PC-3 (cell line): ENCODE measurements at regions not wholly inside any gene's neighbourhood (a gene's known extent, or its start where the extent isn't known, plus 50 kb on each side); places are given as distances from the start of the nearest gene placed in this dataset.

ENCODE experiments used
- ATAC-seq: fragments of 200-7000 bp; cut with Tn5 transposase; 2 replicates; pipeline ENCODE4 v1.9.1; 2020; ENCODE audit warnings: mild to moderate bottlenecking, moderate library complexity
- BruUV-seq: library from RNA; stranded (reverse); fragments of 400-500 nt; replicated peaks from 2 replicates; lab custom pipeline; 2021; lab: Mats Ljungman, UMichigan
- CTCF ChIA-PET: fragments of 300-600 bp; sonication (Branson Sonifier 250); formaldehyde crosslinking; loops from one replicate; lab custom pipeline; 2022; ENCODE audit warnings: antibody characterized with exemption; lab: Charles Lee
- POLR2A ChIA-PET: fragments of 300-600 bp; sonication (Branson Sonifier 250); formaldehyde crosslinking; loops from one replicate; lab custom pipeline; 2022; ENCODE audit warnings: antibody characterized with exemption; ENCODE audit not compliant: unreplicated experiment; lab: Charles Lee
- DNase-seq: peaks from one replicate; pipeline ENCODE4 v3.0.0-alpha.2; 2015
- H2AFZ ChIP-seq: fragments of 300-600 bp; sonication (generic); 2 replicates; pipeline ENCODE4 v1.6.0; 2016; ENCODE audit warnings: antibody characterized with exemption, low read length
- H3F3A ChIP-seq: fragments of 300-600 bp; sonication (generic); one replicate; pipeline ENCODE4 v1.6.0; 2017; ENCODE audit warnings: antibody characterized with exemption, low read length, control low read depth, mild to moderate bottlenecking; ENCODE audit not compliant: unreplicated experiment
- H3K27ac ChIP-seq: fragments of 300-600 bp; sonication (generic); 2 replicates; pipeline ENCODE4 v1.5.1; 2016; ENCODE audit warnings: mild to moderate bottlenecking, low read length
- H3K27me3 ChIP-seq: fragments of 300-600 bp; sonication (generic); 2 replicates; pipeline ENCODE4 v1.6.1; 2016; ENCODE audit warnings: low read length, mixed read lengths
- H3K36me3 ChIP-seq: fragments of 300-600 bp; sonication (generic); 2 replicates; pipeline ENCODE4 v1.6.1; 2016; ENCODE audit warnings: low read depth, mixed run types, low read length, mixed read lengths
- H3K4me1 ChIP-seq: fragments of 300-600 bp; sonication (generic); 2 replicates; pipeline ENCODE4 v1.5.1; 2016; ENCODE audit warnings: low read length; ENCODE audit not compliant: insufficient read depth
- H3K4me2 ChIP-seq: fragments of 300-600 bp; sonication (generic); 2 replicates; pipeline ENCODE4 v1.6.0; 2016; ENCODE audit warnings: low read length
- H3K4me3 ChIP-seq: fragments of 300-600 bp; sonication (generic); 2 replicates; pipeline ENCODE4 v1.5.1; 2016; ENCODE audit warnings: mild to moderate bottlenecking, low read length, mixed read lengths
- H3K79me2 ChIP-seq: fragments of 300-600 bp; sonication (generic); 2 replicates; pipeline ENCODE4 v1.6.1; 2017; ENCODE audit warnings: low read length, mixed read lengths
- H3K9ac ChIP-seq: fragments of 300-600 bp; sonication (generic); 2 replicates; pipeline ENCODE4 v1.6.0; 2016; ENCODE audit warnings: mild to moderate bottlenecking, low read length
- H3K9me2 ChIP-seq: fragments of 300-600 bp; sonication (generic); replicated peaks from 2 replicates; pipeline ENCODE4 v1.6.1; 2016; ENCODE audit warnings: mixed run types, low read length, mixed read lengths
- H3K9me3 ChIP-seq: fragments of 300-600 bp; sonication (generic); 2 replicates; pipeline ENCODE4 v1.6.1; 2016; ENCODE audit warnings: low read length, mixed read lengths
- H4K20me1 ChIP-seq: fragments of 300-600 bp; sonication (generic); 2 replicates; pipeline ENCODE4 v1.6.1; 2016; ENCODE audit warnings: low read length, mixed read lengths
- CTCF ChIP-seq: fragments of 300-600 bp; sonication (generic); conservative IDR thresholded peaks from 2 replicates; pipeline ENCODE4 v1.5.1; 2017; ENCODE audit warnings: antibody characterized with exemption, low read depth, mild to moderate bottlenecking, low read length
- EZH2 ChIP-seq: fragments of 300-600 bp; sonication (generic); IDR thresholded peaks from one replicate; pipeline ENCODE4 v1.6.1; 2017; ENCODE audit warnings: antibody characterized with exemption, mild to moderate bottlenecking, low read length; ENCODE audit not compliant: unreplicated experiment
- EZH2phosphoT487 ChIP-seq: fragments of 300-600 bp; sonication (generic); IDR thresholded peaks from 2 replicates; pipeline ENCODE4 v1.6.1; 2018; ENCODE audit warnings: mild to moderate bottlenecking, antibody characterized with exemption, low read length, borderline replicate concordance
- intact Hi-C: fragments of 100-400 bp; cut with micrococcal nuclease; formaldehyde crosslinking; loops from 2 replicates; pipeline ENCODE4 v1.9.0; 2023

GRCh38 chr5:96024683-96025475 is 63.2 kb upstream of the ELL2 start:
- H2AFZ ChIP-seq, result peak overlapping the region; percentile 42; the same call in 1 of the 2 replicates
- H3K9me2 ChIP-seq, result no peaks in the 10 kb centered on the region
- ATAC-seq (no peak), DNase-seq (peak; percentile 8)
- intact Hi-C loops, result loop anchor here (5.0 kb wide), 2 partner anchors 42 to 312 kb away; no protein-coding TSS in a partner anchor
- H3K36me3 ChIP-seq, result no peaks in the 10 kb centered on the region
- TF ChIP-seq CTCF, result no peak
- TF ChIP-seq EZH2, result no peak
- TF ChIP-seq EZH2phosphoT487, result no peak
- no peaks in the 10 kb centered on the region for H4K20me1 ChIP-seq
- no peaks in the 10 kb centered on the region for H3F3A ChIP-seq
- H3K9ac ChIP-seq, result no peak overlapping the region
- 0 out of 2 replicates have a peak overlapping the region, but pooled peaks have one; percentile 38 for H3K4me2 ChIP-seq
- no peaks in the 10 kb centered on the region for H3K79me2 ChIP-seq
- peaks cover 52% of the 10 kb centered on the region for H3K4me1 ChIP-seq
- ChIA-PET POLR2A (interaction anchor here (0.6 to 0.7 kb wide), 2 partner anchors 23 to 118 kb away, joined by 3 read pairs; no protein-coding TSS in a partner anchor), CTCF (no interaction called here)
- H3K27ac ChIP-seq, result peak overlapping the region; percentile 80; the same call in 1 of the 2 replicates
- no TSS peak for BruUV-seq
- H3K4me3 ChIP-seq, result no peak overlapping the region
- H3K9me3 ChIP-seq, result no peaks in the 10 kb centered on the region
- no peaks in the 10 kb centered on the region for H3K27me3 ChIP-seq

DNA sequence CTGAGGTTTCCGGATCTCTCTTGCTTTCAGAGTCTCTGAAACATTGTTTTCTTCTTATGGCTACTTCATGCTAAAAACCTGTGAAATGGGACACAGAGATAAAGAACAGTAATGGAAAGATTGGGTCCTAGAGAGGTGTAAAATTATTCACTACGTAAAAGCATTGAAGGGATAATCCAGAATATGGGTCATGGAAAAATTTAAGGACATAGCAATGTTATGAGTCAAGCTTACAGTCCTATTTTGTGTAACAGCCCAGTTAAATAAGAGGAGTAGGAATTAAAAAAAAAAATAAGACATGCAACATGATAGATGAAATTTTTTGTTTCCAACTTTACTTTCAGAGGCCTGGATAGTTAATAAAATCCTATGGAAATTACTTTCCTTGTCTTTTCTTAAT is 61.9 kb upstream of the ELL2 start:
- intact Hi-C loops, result no loop called here
- CTCF ChIA-PET, result no interaction called here

DNA sequence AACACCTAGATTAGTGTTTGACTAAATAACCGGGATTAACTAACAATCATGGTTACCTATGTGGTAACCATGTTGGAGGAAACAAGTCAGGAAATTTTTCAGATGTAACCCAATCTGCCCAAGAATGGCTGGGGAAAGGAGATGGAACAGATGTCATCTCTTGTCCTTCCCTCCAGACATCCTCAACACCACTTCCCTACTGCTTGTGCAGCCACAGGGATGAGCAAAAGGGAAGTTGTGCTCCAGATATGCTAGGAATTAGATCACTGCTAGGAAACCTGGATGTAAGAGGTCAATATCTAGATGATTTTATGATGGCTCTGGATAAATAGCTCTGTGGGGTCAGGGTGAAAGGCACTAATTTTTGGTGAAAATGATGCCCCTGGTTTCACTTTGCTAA is 61.3 kb upstream of the ELL2 start:
- H3K27ac ChIP-seq, result peak overlapping the region; percentile 21
- CTCF ChIA-PET, result no interaction called here

More for the DNA sequence above, 61.9 kb upstream of the ELL2 start:
- no peaks in the 10 kb centered on the region for H3K36me3 ChIP-seq
- peaks cover 52% of the 10 kb centered on the region for H3K4me1 ChIP-seq
- no peaks in the 10 kb centered on the region for H3K9me2 ChIP-seq
- no peak overlapping the region for H3K9ac ChIP-seq
- no peaks in the 10 kb centered on the region for H3K9me3 ChIP-seq
- 0 out of 2 replicates have a peak, but pooled peaks have one; percentile 18 for ATAC-seq
- H3K79me2 ChIP-seq, result no peaks in the 10 kb centered on the region
- peak; percentile 64 for DNase-seq
- TF ChIP-seq EZH2phosphoT487, result no peak
- no peak overlapping the region for H2AFZ ChIP-seq
- H3K4me3 ChIP-seq, result no peak overlapping the region
- H3K27ac ChIP-seq, result peak overlapping the region; percentile 31
- POLR2A ChIA-PET, result interaction anchor here (0.7 kb wide), 1 partner anchor 35 kb away, joined by 4 read pairs; no protein-coding TSS in a partner anchor
- no peaks in the 10 kb centered on the region for H3F3A ChIP-seq
- no peaks in the 10 kb centered on the region for H3K27me3 ChIP-seq
- BruUV-seq, result no TSS peak
- peak overlapping the region; percentile 38 for H3K4me2 ChIP-seq
- no peaks in the 10 kb centered on the region for H4K20me1 ChIP-seq

More for the DNA sequence above, 61.3 kb upstream of the ELL2 start:
- no peak for TF ChIP-seq EZH2
- no peak for TF ChIP-seq EZH2phosphoT487
- TF ChIP-seq CTCF, result no peak
- no peak overlapping the region for H3K9ac ChIP-seq
- peak overlapping the region; percentile 38; the same call in 1 of the 2 replicates for H3K4me2 ChIP-seq
- H3K9me3 ChIP-seq, result no peaks in the 10 kb centered on the region
- no peaks in the 10 kb centered on the region for H4K20me1 ChIP-seq
- H3K36me3 ChIP-seq, result no peaks in the 10 kb centered on the region
- H3K27me3 ChIP-seq, result no peaks in the 10 kb centered on the region
- H3F3A ChIP-seq, result no peaks in the 10 kb centered on the region
- DNase-seq (no peak), ATAC-seq (no peak)
- POLR2A ChIA-PET, result no interaction called here
- no peak overlapping the region for H3K4me3 ChIP-seq
- H3K79me2 ChIP-seq, result no peaks in the 10 kb centered on the region
- BruUV-seq, result no TSS peak
- H2AFZ ChIP-seq, result no peak overlapping the region
- intact Hi-C loops, result no loop called here
- no peaks in the 10 kb centered on the region for H3K9me2 ChIP-seq
- peaks cover 54% of the 10 kb centered on the region for H3K4me1 ChIP-seq
